WTC11 (cell line): ENCODE measurements at regions not wholly inside any gene's neighbourhood (a gene's known extent, or its start where the extent isn't known, plus 50 kb on each side); places are given as distances from the start of the nearest gene placed in this dataset.

ENCODE experiments used
- ATAC-seq: fragments of 200-7000 bp; cut with Tn5 transposase; 2 replicates; pipeline ENCODE4 v1.10.0; 2021; ENCODE audit warnings: mild to moderate bottlenecking, moderate library complexity
- CTCF ChIA-PET: fragments of 300-600 bp; sonication (Branson Sonifier 250); formaldehyde crosslinking; loops from one replicate; lab custom pipeline; 2021; ENCODE audit warnings: antibody characterized with exemption; lab: Charles Lee
- POLR2A ChIA-PET: fragments of 350-600 bp; sonication (Branson Sonifier 250); formaldehyde crosslinking; loops from one replicate; lab custom pipeline; 2021; ENCODE audit warnings: antibody characterized with exemption; lab: Charles Lee
- DNase-seq: peaks from one replicate; pipeline ENCODE4 v3.0.0; 2021; ENCODE audit warnings: low spot score
- H3K27ac Mint-ChIP-seq: 2 replicates; pipeline ENCODE4 v1.8.0; 2021; ENCODE audit warnings: mixed read lengths
- H3K27me3 Mint-ChIP-seq: 2 replicates; pipeline ENCODE4 v1.8.0; 2021; ENCODE audit warnings: low read depth, mild to moderate bottlenecking, moderate library complexity, mixed read lengths
- H3K36me3 Mint-ChIP-seq: 2 replicates; pipeline ENCODE4 v1.8.0; 2021; ENCODE audit warnings: mixed read lengths
- H3K4me1 Mint-ChIP-seq: 2 replicates; pipeline ENCODE4 v1.8.0; 2022; ENCODE audit warnings: mixed read lengths
- H3K4me3 Mint-ChIP-seq: 2 replicates; pipeline ENCODE4 v1.8.0; 2021; ENCODE audit warnings: mild to moderate bottlenecking, moderate library complexity, mixed read lengths
- H3K9me3 Mint-ChIP-seq: 2 replicates; pipeline ENCODE4 v1.8.0; 2021; ENCODE audit warnings: mixed read lengths
- ATF1 ChIP-seq: sonication (generic); formaldehyde crosslinking; IDR thresholded peaks from 2 replicates; pipeline ENCODE4 v1.8.1; 2023; ENCODE audit warnings: mild to moderate bottlenecking, moderate library complexity, missing genetic modification reagents
- MXD4 ChIP-seq: fragments of 250-450 bp; sonication (Bioruptor Pico); IDR thresholded peaks from 2 replicates; pipeline ENCODE4 v1.8.0; 2021; ENCODE audit warnings: mild to moderate bottlenecking, moderate library complexity, borderline replicate concordance
- NR1H2 ChIP-seq: sonication (generic); formaldehyde crosslinking; IDR thresholded peaks from 2 replicates; pipeline ENCODE4 v1.9.0; 2021; ENCODE audit warnings: mild to moderate bottlenecking, moderate library complexity, missing genetic modification reagents
- TEAD4 ChIP-seq: sonication (generic); formaldehyde crosslinking; IDR thresholded peaks from 2 replicates; pipeline ENCODE4 v1.8.0; 2022; ENCODE audit warnings: mild to moderate bottlenecking, missing genetic modification reagents
- TP53 ChIP-seq: sonication (generic); formaldehyde crosslinking; IDR thresholded peaks from 2 replicates; pipeline ENCODE4 v1.8.1; 2023; ENCODE audit warnings: mild to moderate bottlenecking, missing genetic modification reagents
- ZBTB21 ChIP-seq: sonication (generic); formaldehyde crosslinking; IDR thresholded peaks from 2 replicates; pipeline ENCODE4 v1.8.1; 2023; ENCODE audit warnings: mild to moderate bottlenecking, missing genetic modification reagents, borderline replicate concordance
- ZNF416 ChIP-seq: fragments of 250-450 bp; sonication (Bioruptor Pico); IDR thresholded peaks from 2 replicates; pipeline ENCODE4 v1.9.0; 2021; ENCODE audit warnings: mild to moderate bottlenecking, inconsistent platforms
- TF ChIP-seq, protein P1 (sequence below): fragments of 200-600 bp; IDR thresholded peaks from 2 replicates; pipeline ENCODE4 v1.8.0; 2022; ENCODE audit warnings: antibody characterized with exemption
- TF ChIP-seq, protein P2 (sequence below): sonication (generic); formaldehyde crosslinking; IDR thresholded peaks from 2 replicates; pipeline ENCODE4 v1.8.0; 2023; ENCODE audit warnings: missing genetic modification reagents, mild to moderate bottlenecking, borderline replicate concordance
- TF ChIP-seq, protein P3 (sequence below): fragments of 250-450 bp; sonication (Bioruptor Pico); IDR thresholded peaks from 2 replicates; pipeline ENCODE4 v1.8.0; 2021; ENCODE audit warnings: mild to moderate bottlenecking
- TF ChIP-seq, protein P4 (sequence below): sonication (generic); formaldehyde crosslinking; IDR thresholded peaks from 2 replicates; pipeline ENCODE4 v1.8.1; 2023; ENCODE audit warnings: mild to moderate bottlenecking, missing genetic modification reagents, moderate library complexity
- TF ChIP-seq, protein P5 (sequence below): sonication (generic); formaldehyde crosslinking; IDR thresholded peaks from 2 replicates; pipeline ENCODE4 v1.8.0; 2022; ENCODE audit warnings: missing genetic modification reagents
- TF ChIP-seq, protein P6 (sequence below): sonication (generic); formaldehyde crosslinking; IDR thresholded peaks from 2 replicates; pipeline ENCODE4 v1.8.1; 2022; ENCODE audit warnings: low read depth, mild to moderate bottlenecking, moderate library complexity, missing genetic modification reagents, borderline replicate concordance

DNA sequence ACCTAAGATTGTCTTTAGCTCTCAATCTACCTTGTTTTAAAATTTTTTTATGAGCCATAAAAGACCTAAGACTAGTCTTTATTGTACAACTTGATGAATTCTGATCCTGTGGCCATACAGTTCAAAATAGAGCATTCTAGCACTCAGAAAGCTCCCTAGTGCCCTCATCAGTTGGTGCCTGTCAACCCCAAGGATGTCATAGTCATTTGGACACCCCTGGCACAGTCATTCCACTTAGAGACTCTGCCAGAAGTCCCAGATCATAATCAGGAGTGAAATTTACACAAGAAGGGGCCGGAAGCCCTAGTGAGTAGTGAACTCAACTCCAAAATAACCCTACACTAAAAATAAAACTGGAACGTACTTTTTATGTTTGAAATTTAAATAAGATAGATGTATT, 80.0 kb upstream of the INSIG1 start (continued):
- TF ChIP-seq, protein P1, sequence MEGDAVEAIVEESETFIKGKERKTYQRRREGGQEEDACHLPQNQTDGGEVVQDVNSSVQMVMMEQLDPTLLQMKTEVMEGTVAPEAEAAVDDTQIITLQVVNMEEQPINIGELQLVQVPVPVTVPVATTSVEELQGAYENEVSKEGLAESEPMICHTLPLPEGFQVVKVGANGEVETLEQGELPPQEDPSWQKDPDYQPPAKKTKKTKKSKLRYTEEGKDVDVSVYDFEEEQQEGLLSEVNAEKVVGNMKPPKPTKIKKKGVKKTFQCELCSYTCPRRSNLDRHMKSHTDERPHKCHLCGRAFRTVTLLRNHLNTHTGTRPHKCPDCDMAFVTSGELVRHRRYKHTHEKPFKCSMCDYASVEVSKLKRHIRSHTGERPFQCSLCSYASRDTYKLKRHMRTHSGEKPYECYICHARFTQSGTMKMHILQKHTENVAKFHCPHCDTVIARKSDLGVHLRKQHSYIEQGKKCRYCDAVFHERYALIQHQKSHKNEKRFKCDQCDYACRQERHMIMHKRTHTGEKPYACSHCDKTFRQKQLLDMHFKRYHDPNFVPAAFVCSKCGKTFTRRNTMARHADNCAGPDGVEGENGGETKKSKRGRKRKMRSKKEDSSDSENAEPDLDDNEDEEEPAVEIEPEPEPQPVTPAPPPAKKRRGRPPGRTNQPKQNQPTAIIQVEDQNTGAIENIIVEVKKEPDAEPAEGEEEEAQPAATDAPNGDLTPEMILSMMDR = no peak
- TF ChIP-seq TEAD4 (CRISPR knock-in tag) = no peak
- TF ChIP-seq, protein P2, sequence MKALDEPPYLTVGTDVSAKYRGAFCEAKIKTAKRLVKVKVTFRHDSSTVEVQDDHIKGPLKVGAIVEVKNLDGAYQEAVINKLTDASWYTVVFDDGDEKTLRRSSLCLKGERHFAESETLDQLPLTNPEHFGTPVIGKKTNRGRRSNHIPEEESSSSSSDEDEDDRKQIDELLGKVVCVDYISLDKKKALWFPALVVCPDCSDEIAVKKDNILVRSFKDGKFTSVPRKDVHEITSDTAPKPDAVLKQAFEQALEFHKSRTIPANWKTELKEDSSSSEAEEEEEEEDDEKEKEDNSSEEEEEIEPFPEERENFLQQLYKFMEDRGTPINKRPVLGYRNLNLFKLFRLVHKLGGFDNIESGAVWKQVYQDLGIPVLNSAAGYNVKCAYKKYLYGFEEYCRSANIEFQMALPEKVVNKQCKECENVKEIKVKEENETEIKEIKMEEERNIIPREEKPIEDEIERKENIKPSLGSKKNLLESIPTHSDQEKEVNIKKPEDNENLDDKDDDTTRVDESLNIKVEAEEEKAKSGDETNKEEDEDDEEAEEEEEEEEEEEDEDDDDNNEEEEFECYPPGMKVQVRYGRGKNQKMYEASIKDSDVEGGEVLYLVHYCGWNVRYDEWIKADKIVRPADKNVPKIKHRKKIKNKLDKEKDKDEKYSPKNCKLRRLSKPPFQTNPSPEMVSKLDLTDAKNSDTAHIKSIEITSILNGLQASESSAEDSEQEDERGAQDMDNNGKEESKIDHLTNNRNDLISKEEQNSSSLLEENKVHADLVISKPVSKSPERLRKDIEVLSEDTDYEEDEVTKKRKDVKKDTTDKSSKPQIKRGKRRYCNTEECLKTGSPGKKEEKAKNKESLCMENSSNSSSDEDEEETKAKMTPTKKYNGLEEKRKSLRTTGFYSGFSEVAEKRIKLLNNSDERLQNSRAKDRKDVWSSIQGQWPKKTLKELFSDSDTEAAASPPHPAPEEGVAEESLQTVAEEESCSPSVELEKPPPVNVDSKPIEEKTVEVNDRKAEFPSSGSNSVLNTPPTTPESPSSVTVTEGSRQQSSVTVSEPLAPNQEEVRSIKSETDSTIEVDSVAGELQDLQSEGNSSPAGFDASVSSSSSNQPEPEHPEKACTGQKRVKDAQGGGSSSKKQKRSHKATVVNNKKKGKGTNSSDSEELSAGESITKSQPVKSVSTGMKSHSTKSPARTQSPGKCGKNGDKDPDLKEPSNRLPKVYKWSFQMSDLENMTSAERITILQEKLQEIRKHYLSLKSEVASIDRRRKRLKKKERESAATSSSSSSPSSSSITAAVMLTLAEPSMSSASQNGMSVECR (CRISPR knock-in tag) = no peak
- TF ChIP-seq, protein P3, sequence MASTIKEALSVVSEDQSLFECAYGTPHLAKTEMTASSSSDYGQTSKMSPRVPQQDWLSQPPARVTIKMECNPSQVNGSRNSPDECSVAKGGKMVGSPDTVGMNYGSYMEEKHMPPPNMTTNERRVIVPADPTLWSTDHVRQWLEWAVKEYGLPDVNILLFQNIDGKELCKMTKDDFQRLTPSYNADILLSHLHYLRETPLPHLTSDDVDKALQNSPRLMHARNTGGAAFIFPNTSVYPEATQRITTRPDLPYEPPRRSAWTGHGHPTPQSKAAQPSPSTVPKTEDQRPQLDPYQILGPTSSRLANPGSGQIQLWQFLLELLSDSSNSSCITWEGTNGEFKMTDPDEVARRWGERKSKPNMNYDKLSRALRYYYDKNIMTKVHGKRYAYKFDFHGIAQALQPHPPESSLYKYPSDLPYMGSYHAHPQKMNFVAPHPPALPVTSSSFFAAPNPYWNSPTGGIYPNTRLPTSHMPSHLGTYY (CRISPR knock-in tag) = no peak

DNA sequence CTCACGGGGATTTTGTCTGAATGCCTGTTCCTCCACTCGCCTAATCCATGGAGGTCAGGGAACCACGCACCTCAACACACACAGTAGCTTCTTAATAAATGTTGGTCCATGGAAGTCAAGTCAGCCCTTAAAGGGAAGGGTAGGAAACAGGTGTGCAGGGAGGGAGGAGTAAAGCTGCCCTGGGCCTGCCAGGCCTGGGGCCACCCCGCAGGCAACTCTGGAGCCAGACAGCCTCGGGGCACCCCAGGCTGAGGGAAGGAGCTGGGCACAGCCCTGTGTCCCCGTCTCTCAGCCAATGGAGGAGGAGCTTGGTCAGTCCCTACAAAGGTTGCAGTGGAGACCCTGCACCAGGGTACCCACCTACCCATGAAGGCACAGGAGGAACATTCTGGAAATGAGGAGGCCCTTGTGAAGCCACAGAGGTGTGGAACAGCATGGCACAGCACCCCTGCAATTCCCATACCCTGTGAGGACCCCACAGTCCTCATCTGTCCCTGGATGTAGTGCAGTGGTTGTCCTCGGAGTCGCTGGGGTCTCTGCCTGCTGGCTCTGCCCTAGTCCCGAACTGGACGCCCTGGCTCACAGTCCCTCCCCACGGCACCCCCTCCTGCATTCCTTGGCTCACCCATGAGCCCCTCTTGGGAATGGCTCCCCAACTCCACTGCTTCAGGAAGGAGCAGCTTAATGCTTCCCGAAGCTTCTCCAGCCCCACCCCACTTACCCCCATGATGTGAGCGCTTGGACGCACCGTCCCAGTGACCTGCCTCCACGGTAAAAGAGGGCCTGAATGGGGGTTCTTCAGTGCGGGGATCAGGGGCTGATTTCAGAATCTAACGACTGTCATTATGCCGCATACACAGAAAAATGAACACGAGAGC, 79.2 kb upstream of the INSIG1 start:
- POLR2A ChIA-PET = interaction anchor here (0.5 kb wide), 1 partner anchor 131 kb away, joined by 3 read pairs; no protein-coding TSS in a partner anchor
- Mint-ChIP-seq H3K27ac (no peak overlapping the region), H3K9me3 (no peaks in the 10 kb centered on the region), H3K27me3 (no peaks in the 10 kb centered on the region), H3K4me3 (no peak overlapping the region), H3K4me1 (peaks cover 29% of the 10 kb centered on the region), H3K36me3 (no peaks in the 10 kb centered on the region)
- DNase-seq (no peak), ATAC-seq (no peak)
- TF ChIP-seq TP53 (CRISPR knock-in tag) = no peak
- no peak for TF ChIP-seq ZNF416 (CRISPR knock-in tag)
- no peak for TF ChIP-seq ATF1
- no peak for TF ChIP-seq NR1H2 (CRISPR knock-in tag)
- no peak for TF ChIP-seq MXD4 (CRISPR knock-in tag)
- TF ChIP-seq, protein P4, sequence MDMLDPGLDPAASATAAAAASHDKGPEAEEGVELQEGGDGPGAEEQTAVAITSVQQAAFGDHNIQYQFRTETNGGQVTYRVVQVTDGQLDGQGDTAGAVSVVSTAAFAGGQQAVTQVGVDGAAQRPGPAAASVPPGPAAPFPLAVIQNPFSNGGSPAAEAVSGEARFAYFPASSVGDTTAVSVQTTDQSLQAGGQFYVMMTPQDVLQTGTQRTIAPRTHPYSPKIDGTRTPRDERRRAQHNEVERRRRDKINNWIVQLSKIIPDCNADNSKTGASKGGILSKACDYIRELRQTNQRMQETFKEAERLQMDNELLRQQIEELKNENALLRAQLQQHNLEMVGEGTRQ (CRISPR knock-in tag) = no peak
- no peak for TF ChIP-seq ZBTB21 (CRISPR knock-in tag)
- CTCF ChIA-PET = interaction anchor here (0.8 to 1.8 kb wide), 3 partner anchors 9 to 126 kb away, joined by 3 to 9 read pairs (median 3); no protein-coding TSS in a partner anchor

DNA sequence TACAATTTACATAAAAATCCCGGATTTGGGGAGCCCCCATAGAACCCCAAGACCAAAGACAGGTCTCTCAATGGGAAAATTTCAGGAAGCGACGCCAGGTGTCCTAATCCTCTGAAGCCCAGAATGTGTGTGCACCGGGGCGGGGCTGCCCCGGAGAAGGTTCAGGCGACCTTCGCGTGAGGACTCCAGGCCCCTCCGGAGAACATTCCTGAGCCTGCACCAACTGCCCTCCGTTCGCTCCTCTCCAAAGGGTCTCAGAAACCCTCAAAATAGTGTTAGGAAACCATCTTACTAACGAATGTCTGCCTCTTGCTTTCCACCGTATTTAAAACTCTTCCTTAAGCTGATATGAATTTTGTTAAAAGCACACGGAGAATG, 78.5 kb upstream of the INSIG1 start:
- H3K9me3 Mint-ChIP-seq = no peaks in the 10 kb centered on the region
- no peak for DNase-seq
- TF ChIP-seq, protein P5, sequence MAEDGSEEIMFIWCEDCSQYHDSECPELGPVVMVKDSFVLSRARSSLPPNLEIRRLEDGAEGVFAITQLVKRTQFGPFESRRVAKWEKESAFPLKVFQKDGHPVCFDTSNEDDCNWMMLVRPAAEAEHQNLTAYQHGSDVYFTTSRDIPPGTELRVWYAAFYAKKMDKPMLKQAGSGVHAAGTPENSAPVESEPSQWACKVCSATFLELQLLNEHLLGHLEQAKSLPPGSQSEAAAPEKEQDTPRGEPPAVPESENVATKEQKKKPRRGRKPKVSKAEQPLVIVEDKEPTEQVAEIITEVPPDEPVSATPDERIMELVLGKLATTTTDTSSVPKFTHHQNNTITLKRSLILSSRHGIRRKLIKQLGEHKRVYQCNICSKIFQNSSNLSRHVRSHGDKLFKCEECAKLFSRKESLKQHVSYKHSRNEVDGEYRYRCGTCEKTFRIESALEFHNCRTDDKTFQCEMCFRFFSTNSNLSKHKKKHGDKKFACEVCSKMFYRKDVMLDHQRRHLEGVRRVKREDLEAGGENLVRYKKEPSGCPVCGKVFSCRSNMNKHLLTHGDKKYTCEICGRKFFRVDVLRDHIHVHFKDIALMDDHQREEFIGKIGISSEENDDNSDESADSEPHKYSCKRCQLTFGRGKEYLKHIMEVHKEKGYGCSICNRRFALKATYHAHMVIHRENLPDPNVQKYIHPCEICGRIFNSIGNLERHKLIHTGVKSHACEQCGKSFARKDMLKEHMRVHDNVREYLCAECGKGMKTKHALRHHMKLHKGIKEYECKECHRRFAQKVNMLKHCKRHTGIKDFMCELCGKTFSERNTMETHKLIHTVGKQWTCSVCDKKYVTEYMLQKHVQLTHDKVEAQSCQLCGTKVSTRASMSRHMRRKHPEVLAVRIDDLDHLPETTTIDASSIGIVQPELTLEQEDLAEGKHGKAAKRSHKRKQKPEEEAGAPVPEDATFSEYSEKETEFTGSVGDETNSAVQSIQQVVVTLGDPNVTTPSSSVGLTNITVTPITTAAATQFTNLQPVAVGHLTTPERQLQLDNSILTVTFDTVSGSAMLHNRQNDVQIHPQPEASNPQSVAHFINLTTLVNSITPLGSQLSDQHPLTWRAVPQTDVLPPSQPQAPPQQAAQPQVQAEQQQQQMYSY (CRISPR knock-in tag) = no peak
- TF ChIP-seq, protein P6, sequence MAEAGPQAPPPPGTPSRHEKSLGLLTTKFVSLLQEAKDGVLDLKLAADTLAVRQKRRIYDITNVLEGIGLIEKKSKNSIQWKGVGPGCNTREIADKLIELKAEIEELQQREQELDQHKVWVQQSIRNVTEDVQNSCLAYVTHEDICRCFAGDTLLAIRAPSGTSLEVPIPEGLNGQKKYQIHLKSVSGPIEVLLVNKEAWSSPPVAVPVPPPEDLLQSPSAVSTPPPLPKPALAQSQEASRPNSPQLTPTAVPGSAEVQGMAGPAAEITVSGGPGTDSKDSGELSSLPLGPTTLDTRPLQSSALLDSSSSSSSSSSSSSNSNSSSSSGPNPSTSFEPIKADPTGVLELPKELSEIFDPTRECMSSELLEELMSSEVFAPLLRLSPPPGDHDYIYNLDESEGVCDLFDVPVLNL (CRISPR knock-in tag) = no peak
- no peak for TF ChIP-seq ZNF416 (CRISPR knock-in tag)
- TF ChIP-seq, all 79 proteins: peak for 0
- Mint-ChIP-seq H3K27ac (no peak overlapping the region), H3K4me3 (no peak overlapping the region), H3K27me3 (no peaks in the 10 kb centered on the region), H3K4me1 (peaks cover 31% of the 10 kb centered on the region), H3K36me3 (no peaks in the 10 kb centered on the region)
- CTCF ChIA-PET = interaction anchor here (1.5 to 1.8 kb wide), 2 partner anchors 9 to 125 kb away, joined by 3 to 9 read pairs; no protein-coding TSS in a partner anchor
- POLR2A ChIA-PET = no interaction called here
- no peak for ATAC-seq
